OCI-LY1 (cell line): ENCODE measurements at regions not wholly inside any gene's neighbourhood (a gene's known extent, or its start where the extent isn't known, plus 50 kb on each side); places are given as distances from the start of the nearest gene placed in this dataset.
"Not testable (repeated sequence)": the region's sequence is repeated elsewhere in the genome, so short reads cannot be mapped to it uniquely, and the experiment has no call there.

Experiments
- H2AFZ ChIP-seq: fragments of 200-600 bp; sonication (generic), shearing (Covaris generic); 2 replicates; pipeline ENCODE4 v1.6.0; 2014; ENCODE audit warnings: antibody characterized with exemption, mild to moderate bottlenecking, low read length
- H3F3A ChIP-seq: fragments of 200-600 bp; sonication (generic), shearing (Covaris generic); 2 replicates; pipeline ENCODE4 v1.6.0; 2014; ENCODE audit warnings: mild to moderate bottlenecking, antibody characterized with exemption, low read length, moderate library complexity; ENCODE audit not compliant: insufficient read depth
- H3K27ac ChIP-seq: fragments of 200-600 bp; sonication (generic); 2 replicates; pipeline ENCODE4 v1.5.1; 2014; ENCODE audit warnings: low read length, mixed run types, mild to moderate bottlenecking, low read depth; ENCODE audit not compliant: poor library complexity, severe bottlenecking
- H3K27me3 ChIP-seq: fragments of 200-600 bp; sonication (generic); 2 replicates; pipeline ENCODE4 v1.6.0; 2014; ENCODE audit warnings: antibody characterized with exemption, mild to moderate bottlenecking, low read length, moderate library complexity; ENCODE audit not compliant: insufficient read depth
- H3K36me3 ChIP-seq: fragments of 200-600 bp; sonication (generic); 2 replicates; pipeline ENCODE4 v1.6.1; 2014; ENCODE audit warnings: mild to moderate bottlenecking, antibody characterized with exemption, low read length, moderate library complexity, mixed read lengths; ENCODE audit not compliant: insufficient read depth
- H3K4me1 ChIP-seq: fragments of 200-600 bp; sonication (generic); 2 replicates; pipeline ENCODE4 v1.5.1; 2014; ENCODE audit warnings: mild to moderate bottlenecking, low read length, moderate library complexity; ENCODE audit not compliant: insufficient read depth, severe bottlenecking
- H3K4me2 ChIP-seq: fragments of 200-600 bp; sonication (generic), shearing (Covaris generic); 2 replicates; pipeline ENCODE4 v1.6.1; 2014; ENCODE audit warnings: low read length
- H3K4me3 ChIP-seq: fragments of 200-600 bp; sonication (generic); 2 replicates; pipeline ENCODE4 v1.5.1; 2014; ENCODE audit warnings: low read length, low read depth, mild to moderate bottlenecking, mixed read lengths; ENCODE audit not compliant: poor library complexity, severe bottlenecking
- H3K79me2 ChIP-seq: fragments of 200-600 bp; shearing (Covaris generic); 2 replicates; pipeline ENCODE4 v1.6.1; 2016; ENCODE audit warnings: mixed run types, low read length, mixed read lengths; ENCODE audit not compliant: insufficient read depth
- H3K9ac ChIP-seq: fragments of 200-600 bp; sonication (generic), shearing (Covaris generic); 2 replicates; pipeline ENCODE4 v1.6.1; 2014; ENCODE audit warnings: mild to moderate bottlenecking, low read length, mixed read lengths
- H3K9me2 ChIP-seq: fragments of 200-600 bp; sonication (generic), shearing (Covaris generic); 2 replicates; pipeline ENCODE4 v1.6.1; 2014; ENCODE audit warnings: low read depth, mild to moderate bottlenecking, low read length, mixed read lengths
- H3K9me3 ChIP-seq: fragments of 200-600 bp; shearing (Covaris generic); 2 replicates; pipeline ENCODE4 v1.6.1; 2014; ENCODE audit warnings: low read length, mixed read lengths
- H4K20me1 ChIP-seq: fragments of 200-600 bp; sonication (generic), shearing (Covaris generic); 2 replicates; pipeline ENCODE4 v1.6.0; 2016; ENCODE audit warnings: mild to moderate bottlenecking, low read length; ENCODE audit not compliant: insufficient read depth
- CTCF ChIP-seq: fragments of 200-600 bp; sonication (generic), shearing (Covaris generic); IDR thresholded peaks from 2 replicates; pipeline ENCODE4 v1.5.1; 2017; ENCODE audit warnings: mild to moderate bottlenecking, antibody characterized with exemption, low read length, moderate library complexity, mixed read lengths
- EZH2 ChIP-seq: fragments of 200-600 bp; sonication (generic), shearing (Covaris generic); IDR thresholded peaks from 2 replicates; pipeline ENCODE4 v1.8.0; 2017; ENCODE audit warnings: borderline replicate concordance, mixed run types, mild to moderate bottlenecking, antibody characterized with exemption, low read length, moderate library complexity, mixed read lengths

DNA sequence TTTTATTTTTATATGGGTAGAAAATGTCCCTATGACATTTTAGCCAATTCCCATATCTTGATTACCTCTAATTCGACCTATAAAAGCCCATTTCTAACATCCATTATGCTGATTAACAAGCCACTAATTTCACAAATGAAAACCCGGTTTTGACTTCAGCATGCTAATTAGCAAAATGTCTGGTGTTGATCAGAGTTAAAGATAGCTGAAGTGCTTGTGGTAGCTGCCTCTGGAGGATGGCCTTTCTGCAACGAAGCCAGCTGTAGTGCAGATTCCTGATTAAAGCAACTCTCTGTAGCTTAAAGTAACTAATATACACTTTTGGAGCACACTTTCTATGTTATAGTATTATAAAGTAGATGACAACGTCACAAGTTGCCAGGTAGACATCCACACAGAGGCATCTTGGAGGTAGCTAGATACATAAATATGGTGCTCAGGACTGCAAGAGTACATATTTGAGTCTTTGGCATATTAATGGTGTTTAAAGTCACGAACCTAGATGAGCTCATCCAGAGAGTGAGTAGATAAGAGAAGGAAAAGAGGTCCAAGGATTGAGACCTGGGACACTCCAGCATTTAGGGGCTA lies 239.5 kb downstream of the BRINP2 start:
- H4K20me1 ChIP-seq: no peaks in the 10 kb centered on the region
- H3K27me3 ChIP-seq: no peaks in the 10 kb centered on the region
- no peaks in the 10 kb centered on the region for H3K9me3 ChIP-seq
- no peaks in the 10 kb centered on the region for H3K9me2 ChIP-seq
- H3K4me1 ChIP-seq: no peaks in the 10 kb centered on the region
- H3K9ac ChIP-seq: no peak overlapping the region
- no peaks in the 10 kb centered on the region for H3K36me3 ChIP-seq
- H3F3A ChIP-seq: no peaks in the 10 kb centered on the region
- no peak overlapping the region for H3K4me2 ChIP-seq
- H3K79me2 ChIP-seq: no peaks in the 10 kb centered on the region
- no peak overlapping the region for H3K4me3 ChIP-seq
- H2AFZ ChIP-seq: no peak overlapping the region
- TF ChIP-seq EZH2 (no peak), CTCF (no peak)
- no peak overlapping the region for H3K27ac ChIP-seq

- not testable (repeated sequence) for H3K9me3 ChIP-seq, H3K27me3 ChIP-seq, H3K4me2 ChIP-seq, H3K4me3 ChIP-seq, H3K9ac ChIP-seq, H3K79me2 ChIP-seq, H3K27ac ChIP-seq, H3F3A ChIP-seq, H3K9me2 ChIP-seq, H3K36me3 ChIP-seq, H4K20me1 ChIP-seq, H2AFZ ChIP-seq, H3K4me1 ChIP-seq
Observed at GRCh38 chr1:177406323-177406722, 235.6 kb downstream of the BRINP2 start.

- Histone ChIP-seq H3K4me3 (no peak overlapping the region), H3K79me2 (no peaks in the 10 kb centered on the region), H3K27ac (no peak overlapping the region), H3K9me2 (no peaks in the 10 kb centered on the region), H3K27me3 (no peaks in the 10 kb centered on the region), H3K4me2 (no peak overlapping the region), H3K9ac (no peak overlapping the region), H3K36me3 (no peaks in the 10 kb centered on the region), H4K20me1 (no peaks in the 10 kb centered on the region), H3K9me3 (no peaks in the 10 kb centered on the region), H3F3A (no peaks in the 10 kb centered on the region), H3K4me1 (no peaks in the 10 kb centered on the region), H2AFZ (no peak overlapping the region)
- TF ChIP-seq EZH2 (no peak), CTCF (no peak)
Observed at GRCh38 chr1:177392336-177392735, 221.6 kb downstream of the BRINP2 start.
